ENCODE measurements at regions not wholly inside any gene's neighbourhood (a gene's known extent, or its start where the extent isn't known, plus 50 kb on each side); places are given as distances from the start of the nearest gene placed in this dataset.

GRCh38 chr5:20680718-20681302 is 692.8 kb upstream of the CDH18 start:
- no peak for FAIRE-seq
- no peak for DNase-seq (ENCODE audit: low spot score)

- peak; percentile 93 for FAIRE-seq
- DNase-seq (ENCODE audit: low spot score), result peak; percentile 89
Measured at GRCh38 chr5:20678814-20679298, 690.9 kb upstream of the CDH18 start.

GRCh38 chr5:20678386-20678785 is 690.4 kb upstream of the CDH18 start:
- no peak for DNase-seq (ENCODE audit: low spot score)
- no peak for FAIRE-seq

- no peak for FAIRE-seq
- DNase-seq (ENCODE audit: low spot score), result no peak
Measured at GRCh38 chr5:20660588-20660987, 672.6 kb upstream of the CDH18 start.

GRCh38 chr5:20656262-20656661 is 668.3 kb upstream of the CDH18 start:
- DNase-seq (ENCODE audit: low spot score) (no peak), FAIRE-seq (no peak)

- FAIRE-seq, result peak; percentile 34
- no peak for DNase-seq (ENCODE audit: low spot score)
Measured at GRCh38 chr5:20655211-20655610, 667.2 kb upstream of the CDH18 start.

GRCh38 chr5:20654746-20655145 is 666.7 kb upstream of the CDH18 start:
- DNase-seq (ENCODE audit: low spot score) (no peak), FAIRE-seq (no peak)

DNA sequence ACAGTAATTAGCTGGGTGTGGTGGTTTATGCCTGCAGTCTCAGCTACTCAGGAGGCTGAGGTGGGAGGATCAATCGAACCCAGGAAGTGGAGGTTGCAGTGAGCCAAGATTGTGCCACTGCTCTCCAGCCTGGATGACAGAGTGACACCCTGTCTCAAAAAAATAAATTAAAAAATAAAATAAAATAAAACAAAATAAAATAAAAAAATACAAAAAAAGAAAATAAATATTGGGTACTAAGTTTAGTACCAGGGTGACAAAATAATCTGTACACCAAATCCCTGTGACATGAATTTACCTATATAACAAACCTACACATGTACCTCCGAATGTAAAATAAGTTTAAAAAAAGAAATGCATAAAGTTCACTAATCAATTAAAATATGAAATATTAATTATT is 666.0 kb upstream of the CDH18 start:
- FAIRE-seq, result peak; percentile 69
- DNase-seq (ENCODE audit: low spot score), result no peak

DNA sequence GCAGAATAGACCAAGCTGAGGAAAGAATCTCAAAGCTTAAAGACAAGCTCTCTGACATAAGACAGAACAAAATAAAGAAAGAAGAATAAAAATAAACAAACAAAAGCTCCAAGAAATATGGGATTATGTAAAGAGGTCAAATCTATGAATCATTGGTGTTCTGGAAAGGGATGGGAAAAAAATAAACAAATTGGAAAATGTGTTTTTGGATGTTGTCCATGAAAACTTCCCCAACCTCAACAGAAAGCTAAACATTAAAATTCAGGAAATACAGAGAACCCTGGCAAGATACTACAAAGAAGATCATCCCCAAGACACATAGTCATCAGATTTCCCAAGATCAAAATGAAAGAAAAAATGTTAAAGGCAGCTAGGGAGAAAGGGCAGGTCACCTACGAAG is 662.0 kb upstream of the CDH18 start:
- no peak for FAIRE-seq

GRCh38 chr5:20648981-20649380 is 661.0 kb upstream of the CDH18 start:
- DNase-seq (ENCODE audit: low spot score) (no peak), FAIRE-seq (no peak)

More for the DNA sequence above, 662.0 kb upstream of the CDH18 start:
- no peak for DNase-seq (ENCODE audit: low spot score)

DNA sequence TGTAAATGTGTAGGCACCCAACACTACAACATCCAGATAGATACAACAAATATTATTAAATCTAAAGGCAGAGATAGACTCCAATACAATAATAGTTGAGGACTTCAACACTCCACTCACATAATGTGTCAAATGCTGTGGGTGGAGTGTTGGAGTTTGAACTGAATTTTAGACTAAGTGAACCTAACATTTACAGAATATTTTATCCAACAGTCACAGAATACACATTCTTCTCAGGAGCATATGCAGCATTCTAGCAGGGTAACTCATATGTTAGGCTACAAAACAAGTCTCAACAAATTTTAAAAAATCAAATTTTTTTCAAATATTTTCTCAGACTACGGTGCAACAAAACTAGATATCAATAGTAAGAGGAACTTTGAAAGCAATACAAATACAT is 648.7 kb upstream of the CDH18 start:
- FAIRE-seq (no peak), DNase-seq (ENCODE audit: low spot score) (no peak)

DNA sequence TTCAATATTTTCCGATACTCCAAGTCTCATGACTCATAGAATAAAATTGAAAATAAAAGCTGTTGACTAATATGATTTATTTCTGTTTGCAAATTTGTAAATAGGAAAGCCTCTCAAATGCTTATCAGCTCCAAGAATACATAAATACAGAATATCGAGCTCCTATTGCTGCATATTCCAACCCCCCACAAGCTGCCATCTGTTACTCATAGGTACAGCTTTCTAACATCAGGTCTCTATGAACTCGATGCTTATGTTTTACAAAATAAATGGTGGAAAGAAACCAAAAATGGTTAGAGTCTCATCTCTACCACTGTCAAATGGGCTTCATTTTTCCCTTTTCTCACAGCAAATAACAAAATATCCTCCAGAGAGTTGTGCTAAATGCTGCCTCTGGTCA is 631.6 kb upstream of the CDH18 start:
- no peak for FAIRE-seq
- no peak for DNase-seq (ENCODE audit: low spot score)

- FAIRE-seq, result no peak
- no peak for DNase-seq (ENCODE audit: low spot score)
Measured at GRCh38 chr5:20618340-20618739, 630.3 kb upstream of the CDH18 start.

DNA sequence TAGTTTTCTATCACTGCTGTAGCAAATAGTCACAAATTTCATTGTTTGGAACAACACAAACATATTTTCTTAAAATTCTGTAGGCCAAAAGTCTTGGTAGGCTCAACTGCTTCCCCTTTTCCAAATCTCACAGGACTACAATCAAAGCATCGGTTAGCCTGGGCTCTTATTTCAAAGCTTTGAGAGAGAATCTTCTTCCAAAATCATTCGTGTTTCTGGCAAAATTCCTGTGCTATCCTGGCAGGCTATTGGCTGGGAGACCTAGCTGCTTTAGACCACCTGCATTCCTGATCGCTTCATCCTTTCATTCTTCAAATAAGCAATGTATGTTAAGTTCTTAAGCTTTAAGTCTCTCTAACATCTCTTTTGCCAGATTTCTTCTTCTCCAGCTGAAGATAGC is 629.8 kb upstream of the CDH18 start:
- DNase-seq (ENCODE audit: low spot score) (no peak), FAIRE-seq (no peak)

DNA sequence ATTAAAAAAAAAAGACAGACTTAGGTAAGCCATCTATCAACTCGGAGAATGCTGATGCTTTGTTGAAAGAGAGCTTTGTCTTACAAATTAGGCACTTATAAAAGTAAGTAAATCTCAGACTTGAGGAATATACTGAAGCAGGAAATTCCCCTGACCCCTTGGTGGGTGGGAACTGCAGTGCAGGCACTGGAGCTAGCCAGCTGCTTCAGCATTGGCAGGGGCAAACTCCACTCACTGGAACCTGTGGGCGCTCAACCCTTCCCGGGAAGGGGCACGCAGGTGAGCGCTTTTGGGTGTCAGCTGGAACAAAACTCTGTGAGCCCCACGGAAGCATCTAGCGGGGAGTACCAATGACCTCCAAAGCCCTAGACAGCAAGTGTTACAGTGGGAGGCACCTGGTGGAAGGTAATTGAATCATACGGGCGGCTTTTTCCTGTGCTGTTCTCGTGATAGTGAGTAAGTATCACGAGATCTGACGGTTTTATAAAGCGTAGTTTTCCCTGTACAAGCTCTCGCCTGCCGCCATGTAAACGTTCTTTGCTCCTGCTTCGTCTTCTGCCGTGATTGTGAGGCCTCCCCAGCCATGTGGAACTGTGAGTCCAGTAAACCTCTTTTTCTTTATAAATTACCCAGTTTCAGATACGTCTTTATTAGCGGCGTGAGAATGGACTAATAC is 628.0 kb upstream of the CDH18 start:
- no peak for DNase-seq (ENCODE audit: low spot score)
- FAIRE-seq, result no peak

- DNase-seq (ENCODE audit: low spot score) (no peak), FAIRE-seq (no peak)
Measured at GRCh38 chr5:20611620-20612019, 623.6 kb upstream of the CDH18 start.

GRCh38 chr5:20610681-20611080 is 622.7 kb upstream of the CDH18 start:
- no peak for FAIRE-seq

GRCh38 chr5:20609126-20609525 is 621.1 kb upstream of the CDH18 start:
- no peak for FAIRE-seq
- DNase-seq (ENCODE audit: low spot score), result no peak

More at GRCh38 chr5:20610681-20611080, 622.7 kb upstream of the CDH18 start:
- DNase-seq (ENCODE audit: low spot score), result no peak

DNA sequence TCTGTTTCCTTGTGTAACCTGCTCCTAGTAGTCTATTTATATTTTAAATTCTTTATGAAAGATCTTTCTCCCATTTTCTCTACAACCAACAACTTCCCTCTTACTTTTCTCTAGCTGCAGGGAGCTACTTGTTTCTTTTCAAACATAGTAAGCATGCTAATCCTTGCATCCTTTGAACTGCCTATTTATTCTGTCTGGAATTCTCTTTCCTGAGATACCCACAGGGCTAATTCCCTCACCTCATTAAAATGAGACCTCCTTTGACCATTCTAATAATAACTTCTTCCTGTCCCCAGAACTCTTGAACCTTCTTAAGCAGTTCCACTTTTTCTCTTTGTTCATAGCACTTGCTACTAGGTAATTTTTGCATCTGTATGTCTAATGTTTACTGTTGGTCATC is 620.6 kb upstream of the CDH18 start:
- DNase-seq (ENCODE audit: low spot score), result no peak
- no peak for FAIRE-seq

GRCh38 chr5:20605732-20606525 is 617.9 kb upstream of the CDH18 start:
- DNase-seq (ENCODE audit: low spot score) (no peak), FAIRE-seq (no peak)

DNA sequence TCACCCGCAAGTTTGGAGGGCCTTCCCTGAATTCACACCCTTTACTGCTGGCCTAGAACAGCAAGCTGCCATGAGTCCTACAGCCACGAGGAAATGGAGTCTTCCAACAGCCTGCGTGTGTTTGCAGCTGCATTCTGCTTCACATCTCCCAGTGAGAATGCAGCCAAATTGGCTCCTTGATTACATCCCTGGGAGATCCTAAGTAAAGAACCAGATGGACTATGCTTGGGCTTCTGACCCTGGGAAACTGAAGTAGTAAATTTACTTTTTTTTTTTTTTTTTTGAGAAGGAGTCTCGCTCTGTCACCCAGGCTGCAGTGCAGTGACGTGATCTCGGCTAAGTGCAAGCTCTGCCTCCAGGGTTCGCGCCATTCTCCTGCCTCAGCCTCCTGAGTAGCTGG is 617.0 kb upstream of the CDH18 start:
- FAIRE-seq, result no peak
- DNase-seq (ENCODE audit: low spot score), result no peak

DNA sequence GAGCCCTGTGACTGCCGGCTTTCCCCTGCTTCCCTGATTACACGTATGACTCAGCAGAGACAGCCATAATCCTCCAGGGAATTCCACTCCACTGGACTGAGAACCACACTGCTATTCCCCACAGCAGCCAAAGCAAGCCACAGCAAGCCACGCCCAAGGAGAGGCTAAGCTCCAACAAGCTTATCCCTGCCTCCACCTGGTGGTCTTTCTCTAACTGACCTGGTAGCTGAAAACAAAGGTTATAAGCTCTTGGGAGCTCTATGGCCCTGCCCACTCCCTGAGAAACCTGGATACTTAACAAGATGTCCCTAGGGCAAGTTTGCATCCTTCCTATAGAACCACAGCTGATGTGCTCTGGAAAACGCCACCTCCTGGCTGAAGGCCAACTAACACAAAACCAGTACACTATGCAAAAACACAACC is 613.7 kb upstream of the CDH18 start:
- DNase-seq (ENCODE audit: low spot score), result peak; percentile 88

More for the DNA sequence above, 613.7 kb upstream of the CDH18 start:
- FAIRE-seq, result peak; percentile 84
